ENCODE measurements at regions not wholly inside any gene's neighbourhood (a gene's known extent, or its start where the extent isn't known, plus 50 kb on each side); places are given as distances from the start of the nearest gene placed in this dataset.

- DNase-seq (no peak), ATAC-seq (ENCODE audit: low read depth) (no peak)
- Histone ChIP-seq H3K27ac (ENCODE audit: insufficient read depth, low read length) (no peak overlapping the region), H4K5ac (ENCODE audit: low read depth, low read length) (no peak overlapping the region), H2BK20ac (ENCODE audit: low read depth, low read length) (no peak overlapping the region), H4K91ac (ENCODE audit: insufficient read depth, low read depth, low read length) (no peak overlapping the region; the same call in 1 of the 2 replicates), H3K9ac (ENCODE audit: low read depth, low read length) (no peak overlapping the region), H3K14ac (replicated peaks; ENCODE audit: low read depth, low read length) (no peak overlapping the region), H2BK5ac (ENCODE audit: low read depth, low read length, poor library complexity, severe bottlenecking) (no peak overlapping the region), H3K79me1 (ENCODE audit: low read depth in 1 of 2, low read length in 2 of 2) (no peaks in the 10 kb centered on the region), H3K4ac (ENCODE audit: low read depth, low read length) (no peak overlapping the region), H2AK9ac (replicated peaks; ENCODE audit: low read depth, low read length, poor library complexity) (no peak overlapping the region), H3K4me1 (ENCODE audit: control insufficient read depth, insufficient read depth, low read length) (no peaks in the 10 kb centered on the region), H3K18ac (ENCODE audit: low read depth, low read length) (no peak overlapping the region), H3K56ac (ENCODE audit: extremely low read depth, insufficient read depth, low read length) (no peak overlapping the region), H3K9me3 (ENCODE audit: control insufficient read depth, insufficient read depth, low read length) (no peaks in the 10 kb centered on the region), H2AFZ (replicated peaks; ENCODE audit: low read length, poor library complexity) (no peak overlapping the region), H3K4me2 (ENCODE audit: low read depth, low read length) (no peak overlapping the region), H3K9me1 (ENCODE audit: insufficient read depth, low read length) (peaks cover 3% of the 10 kb centered on the region; the same call in 1 of the 2 replicates), H3K36me3 (ENCODE audit: control insufficient read depth, insufficient read depth, low read length) (no peaks in the 10 kb centered on the region), H4K8ac (ENCODE audit: low read depth in 2 of 2, low read length in 2 of 2) (no peak overlapping the region), H2BK15ac (ENCODE audit: low read depth, low read length) (no peak overlapping the region), H3K4me3 (ENCODE audit: insufficient read depth, low read depth, low read length) (no peak overlapping the region), H2BK120ac (ENCODE audit: low read depth, low read length) (no peak overlapping the region), H4K20me1 (ENCODE audit: insufficient read depth, low read length) (no peaks in the 10 kb centered on the region), H3K27me3 (ENCODE audit: control insufficient read depth, insufficient read depth, low read length) (peaks cover 15% of the 10 kb centered on the region), H3K23ac (ENCODE audit: low read depth, low read length) (no peak overlapping the region), H2AK5ac (ENCODE audit: low read depth, low read length) (no peak overlapping the region)
- ChIA-PET CTCF (interaction anchor here (2.6 kb wide), 1 partner anchor 59 kb away, joined by 7 read pairs; no protein-coding TSS in a partner anchor), POLR2A (ENCODE audit: unreplicated experiment) (no interaction called here)
- dilution Hi-C loops (cut with HindIII; ENCODE audit: low sequenced_read_pairs, unreplicated experiment): loop anchor here (25.0 kb wide), 1 partner anchor 265 kb away; no protein-coding TSS in a partner anchor
- TF ChIP-seq RAD21 (IDR thresholded peaks at IDR 0.05; ENCODE audit: low read length) (no peak), FOS (IDR thresholded peaks at IDR 0.05; ENCODE audit: low read depth, low read length) (no peak), BHLHE40 (IDR thresholded peaks at IDR 0.05; ENCODE audit: low read depth, low read length) (no peak), MAZ (IDR thresholded peaks at IDR 0.05; ENCODE audit: borderline replicate concordance, low read depth, low read length) (no peak), POLR2A (IDR thresholded peaks at IDR 0.05; ENCODE audit: low read depth, low read length) (no peak), USF2 (IDR thresholded peaks at IDR 0.05; ENCODE audit: low read depth, low read length) (no peak), RCOR1 (IDR thresholded peaks at IDR 0.05; ENCODE audit: insufficient replicate concordance, low read length) (no peak), MAFK (IDR thresholded peaks at IDR 0.05; ENCODE audit: low read depth, low read length) (no peak), NFE2L2 (IDR thresholded peaks at IDR 0.05; ENCODE audit: low read depth, low read length) (no peak), SMC3 (IDR thresholded peaks at IDR 0.05; ENCODE audit: low read depth, low read length) (no peak), MXI1 (IDR thresholded peaks at IDR 0.05; ENCODE audit: borderline replicate concordance, low read depth, low read length) (no peak), ELK1 (IDR thresholded peaks at IDR 0.05; ENCODE audit: borderline replicate concordance, low read depth, low read length) (no peak), RFX5 (IDR thresholded peaks at IDR 0.05; ENCODE audit: low read depth, low read length) (no peak), CEBPB (IDR thresholded peaks at IDR 0.05; ENCODE audit: low read depth, low read length) (no peak), CHD1 (IDR thresholded peaks at IDR 0.05; ENCODE audit: low read depth, low read length) (no peak)
- TF ChIP-seq, protein P1, sequence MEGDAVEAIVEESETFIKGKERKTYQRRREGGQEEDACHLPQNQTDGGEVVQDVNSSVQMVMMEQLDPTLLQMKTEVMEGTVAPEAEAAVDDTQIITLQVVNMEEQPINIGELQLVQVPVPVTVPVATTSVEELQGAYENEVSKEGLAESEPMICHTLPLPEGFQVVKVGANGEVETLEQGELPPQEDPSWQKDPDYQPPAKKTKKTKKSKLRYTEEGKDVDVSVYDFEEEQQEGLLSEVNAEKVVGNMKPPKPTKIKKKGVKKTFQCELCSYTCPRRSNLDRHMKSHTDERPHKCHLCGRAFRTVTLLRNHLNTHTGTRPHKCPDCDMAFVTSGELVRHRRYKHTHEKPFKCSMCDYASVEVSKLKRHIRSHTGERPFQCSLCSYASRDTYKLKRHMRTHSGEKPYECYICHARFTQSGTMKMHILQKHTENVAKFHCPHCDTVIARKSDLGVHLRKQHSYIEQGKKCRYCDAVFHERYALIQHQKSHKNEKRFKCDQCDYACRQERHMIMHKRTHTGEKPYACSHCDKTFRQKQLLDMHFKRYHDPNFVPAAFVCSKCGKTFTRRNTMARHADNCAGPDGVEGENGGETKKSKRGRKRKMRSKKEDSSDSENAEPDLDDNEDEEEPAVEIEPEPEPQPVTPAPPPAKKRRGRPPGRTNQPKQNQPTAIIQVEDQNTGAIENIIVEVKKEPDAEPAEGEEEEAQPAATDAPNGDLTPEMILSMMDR (conservative IDR thresholded peaks at IDR 0.05; ENCODE audit: low read depth, low read length): no peak
- BruUV-seq (replicated peaks): no TSS peak
- no CpG with 5 or more reads among the region's 1 CpG for WGBS, 2 experiments (ENCODE audit: extremely low coverage in 2 of 2, insufficient read length in 1 of 2)
- in situ Hi-C loops (cut with MboI; ENCODE audit: low sequenced_read_pairs): loop anchor here (10.0 kb wide), 1 partner anchor 692 kb away; no protein-coding TSS in a partner anchor
- intact Hi-C loops (cut with micrococcal nuclease): loop anchor here (2.0 to 5.0 kb wide), 2 partner anchors 20 to 40 kb away; no protein-coding TSS in a partner anchor
Observed at GRCh38 chr7:142522735-142523134, 226.5 kb upstream of the PRSS1 start.
